Stimulated activated CD8-positive, alpha-beta memory T cell treated with anti-CD3 and anti-CD28 coated beads, Interleukin-7, amount 100 ng/mL, for 4 hours (primary cell): ENCODE measurements at regions not wholly inside any gene's neighbourhood (a gene's known extent, or its start where the extent isn't known, plus 50 kb on each side); places are given as distances from the start of the nearest gene placed in this dataset.

Source experiments
- DNase-seq, 2 donors: peaks; one replicate each; pipeline ENCODE4 v3.0.0-alpha.2; 2020; ENCODE audit warnings: low read depth in 2 of 2

GRCh38 chr10:2252096-2252495, 514.8 kb upstream of the ADARB2 start:
- no peak for DNase-seq

GRCh38 chr10:2251631-2252030, 514.3 kb upstream of the ADARB2 start:
- no peak for DNase-seq

- DNase-seq = no peak
Measured at GRCh38 chr10:2246747-2247146, 509.4 kb upstream of the ADARB2 start.

- no peak for DNase-seq
Measured at GRCh38 chr10:2245580-2245979, 508.3 kb upstream of the ADARB2 start.

GRCh38 chr10:2244471-2244870, 507.1 kb upstream of the ADARB2 start:
- no peak for DNase-seq

GRCh38 chr10:2236876-2237275, 499.6 kb upstream of the ADARB2 start:
- no peak for DNase-seq

- DNase-seq = no peak
Measured at GRCh38 chr10:2232479-2232878, 495.2 kb upstream of the ADARB2 start.

GRCh38 chr10:2230478-2230877, 493.2 kb upstream of the ADARB2 start:
- no peak for DNase-seq

GRCh38 chr10:2228320-2228901, 491.1 kb upstream of the ADARB2 start:
- DNase-seq = no peak

GRCh38 chr10:2225609-2226008, 488.3 kb upstream of the ADARB2 start:
- no peak for DNase-seq

GRCh38 chr10:2223548-2224320, 486.4 kb upstream of the ADARB2 start:
- DNase-seq = no peak

GRCh38 chr10:2222631-2223030, 485.3 kb upstream of the ADARB2 start:
- DNase-seq = no peak

GRCh38 chr10:2214805-2215204, 477.5 kb upstream of the ADARB2 start:
- DNase-seq = no peak

- DNase-seq = no peak
Measured at GRCh38 chr10:2214092-2214491, 476.8 kb upstream of the ADARB2 start.

GRCh38 chr10:2212244-2212834, 475.0 kb upstream of the ADARB2 start:
- no peak for DNase-seq

- no peak for DNase-seq
Measured at GRCh38 chr10:2210088-2210487, 472.8 kb upstream of the ADARB2 start.

GRCh38 chr10:2208106-2208505, 470.8 kb upstream of the ADARB2 start:
- no peak for DNase-seq

GRCh38 chr10:2207246-2207922, 470.1 kb upstream of the ADARB2 start:
- no peak for DNase-seq

- no peak for DNase-seq
Measured at GRCh38 chr10:2205406-2205805, 468.1 kb upstream of the ADARB2 start.

- no peak for DNase-seq
Measured at GRCh38 chr10:2202401-2202800, 465.1 kb upstream of the ADARB2 start.

GRCh38 chr10:2201534-2202099, 464.3 kb upstream of the ADARB2 start:
- no peak for DNase-seq

- no peak for DNase-seq
Measured at GRCh38 chr10:2197663-2198062, 460.3 kb upstream of the ADARB2 start.
